ENCODE measurements at regions not wholly inside any gene's neighbourhood (a gene's known extent, or its start where the extent isn't known, plus 50 kb on each side); places are given as distances from the start of the nearest gene placed in this dataset.

- TF ChIP-seq CTCF (IDR thresholded peaks at IDR 0.05; ENCODE audit: low read depth, low read length, missing input control) (no peak), ATF3 (IDR thresholded peaks at IDR 0.05) (no peak), YY1 (IDR thresholded peaks at IDR 0.05) (no peak), MAX (IDR thresholded peaks at IDR 0.05) (no peak), FOXA1 (IDR thresholded peaks at IDR 0.05) (no peak), RXRA (IDR thresholded peaks at IDR 0.05) (no peak), RAD21 (IDR thresholded peaks at IDR 0.05) (no peak)
Observed at GRCh38 chr3:145118303-145118702, 1042.7 kb downstream of the PLOD2 start.
